ENCODE measurements at regions not wholly inside any gene's neighbourhood (a gene's known extent, or its start where the extent isn't known, plus 50 kb on each side); places are given as distances from the start of the nearest gene placed in this dataset.

- peak; percentile 59 for DNase-seq (ENCODE audit: low spot score)
Measured at GRCh38 chr11:134644476-134645456, 232.7 kb upstream of the B3GAT1 start.

- peak; percentile 31 for DNase-seq (ENCODE audit: low spot score)
Measured at GRCh38 chr11:134643115-134644012, 231.3 kb upstream of the B3GAT1 start.

- DNase-seq (ENCODE audit: low spot score), result peak; percentile 18
Measured at GRCh38 chr11:134642206-134642605, 230.2 kb upstream of the B3GAT1 start.

- peak; percentile 20 for DNase-seq (ENCODE audit: low spot score)
Measured at GRCh38 chr11:134640971-134641968, 229.2 kb upstream of the B3GAT1 start.

- no peak for DNase-seq (ENCODE audit: low spot score)
Measured at GRCh38 chr11:134640536-134640935, 228.5 kb upstream of the B3GAT1 start.

- peak; percentile 28 for DNase-seq (ENCODE audit: low spot score)
Measured at GRCh38 chr11:134639586-134640330, 227.7 kb upstream of the B3GAT1 start.

- peak; percentile 40 for DNase-seq (ENCODE audit: low spot score)
Measured at GRCh38 chr11:134638796-134639430, 226.9 kb upstream of the B3GAT1 start.

GRCh38 chr11:134637091-134638015 lies 225.3 kb upstream of the B3GAT1 start:
- DNase-seq (ENCODE audit: low spot score), result no peak

- no peak for DNase-seq (ENCODE audit: low spot score)
Measured at GRCh38 chr11:134636071-134636470, 224.0 kb upstream of the B3GAT1 start.

GRCh38 chr11:134634897-134635831 lies 223.1 kb upstream of the B3GAT1 start:
- DNase-seq (ENCODE audit: low spot score), result no peak

- DNase-seq (ENCODE audit: low spot score), result peak; percentile 11
Measured at GRCh38 chr11:134633276-134633675, 221.2 kb upstream of the B3GAT1 start.

GRCh38 chr11:134632347-134633119 lies 220.5 kb upstream of the B3GAT1 start:
- peak; percentile 41 for DNase-seq (ENCODE audit: low spot score)

- DNase-seq (ENCODE audit: low spot score), result no peak
Measured at GRCh38 chr11:134630861-134631260, 218.8 kb upstream of the B3GAT1 start.

GRCh38 chr11:134628426-134628825 lies 216.4 kb upstream of the B3GAT1 start:
- DNase-seq (ENCODE audit: low spot score), result peak; percentile 11

GRCh38 chr11:134626032-134626431 lies 214.0 kb upstream of the B3GAT1 start:
- DNase-seq (ENCODE audit: low spot score), result no peak

GRCh38 chr11:134625631-134626030 lies 213.6 kb upstream of the B3GAT1 start:
- no peak for DNase-seq (ENCODE audit: low spot score)

GRCh38 chr11:134625151-134625550 lies 213.1 kb upstream of the B3GAT1 start:
- no peak for DNase-seq (ENCODE audit: low spot score)
